Testis (tissue), 2 donors: ENCODE measurements at regions not wholly inside any gene's neighbourhood (a gene's known extent, or its start where the extent isn't known, plus 50 kb on each side); places are given as distances from the start of the nearest gene placed in this dataset.

Experiments
- DNase-seq: peaks from one replicate; pipeline ENCODE4 v3.0.0-alpha.2; 2019
- H3K27ac ChIP-seq, 2 donors: fragments of 200-600 bp; sonication (generic); one replicate each; pipeline ENCODE4 v1.5.1; 2019
- H3K27me3 ChIP-seq: fragments of 200-600 bp; sonication (generic); one replicate; pipeline ENCODE4 v1.5.1; 2019
- H3K36me3 ChIP-seq: fragments of 200-600 bp; sonication (generic); one replicate; pipeline ENCODE4 v1.5.1; 2017; ENCODE audit warnings: low read depth; ENCODE audit errors: missing control alignments
- H3K4me1 ChIP-seq: fragments of 200-600 bp; sonication (generic); one replicate; pipeline ENCODE4 v1.5.1; 2019
- H3K4me3 ChIP-seq, 2 donors: fragments of 200-600 bp; sonication (generic); one replicate each; pipeline ENCODE4 v1.5.1; 2017 to 2019
- H3K9me3 ChIP-seq: fragments of 200-600 bp; sonication (generic); one replicate; pipeline ENCODE4 v1.5.1; 2017
- CTCF ChIP-seq, 3 experiments: fragments of 450-650 bp in 2 of 3; fragments of 200-600 bp in 1 of 3; sonication (generic) in 1 of 3; IDR thresholded peaks; one replicate each; pipeline ENCODE4 v1.5.1; 2016 to 2019; ENCODE audit warnings: antibody characterized with exemption in 3 of 3, mild to moderate bottlenecking in 2 of 3, moderate library complexity in 1 of 3
- POLR2A ChIP-seq: fragments of 450-650 bp; IDR thresholded peaks from one replicate; pipeline ENCODE4 v1.6.1; 2017; ENCODE audit warnings: antibody characterized with exemption, mild to moderate bottlenecking, moderate library complexity
- WGBS, 2 donors: methylation state at CpG; one replicate each; pipeline ENCODE4 v1.1.5; 2018; 5-methylcytosine and 5-hydroxymethylcytosine counted together
- intact Hi-C: fragments of 100-400 bp; cut with DNase I; formaldehyde crosslinking; loops from one replicate; pipeline ENCODE4 v1.15.1; 2023; ENCODE audit warnings: low total_unique reads

GRCh38 chr12:115385141-115385540, 701.2 kb upstream of the TBX3 start:
- H3K4me1 ChIP-seq: no peaks in the 10 kb centered on the region
- TF ChIP-seq POLR2A (no peak), CTCF (IDR thresholded peaks at IDR 0.05) (no peak)
- 73 to 75% methylated on average over 4 of the region's 4 CpGs for WGBS, 2 donors
- no peak overlapping the region for H3K4me3 ChIP-seq
- H3K27ac ChIP-seq: no peak overlapping the region
- DNase-seq: no peak
- no peaks in the 10 kb centered on the region for H3K36me3 ChIP-seq
- intact Hi-C loops: no loop called here
- H3K9me3 ChIP-seq: no peaks in the 10 kb centered on the region
- H3K27me3 ChIP-seq: no peaks in the 10 kb centered on the region

- Histone ChIP-seq H3K9me3 (no peaks in the 10 kb centered on the region), H3K36me3 (no peaks in the 10 kb centered on the region), H3K4me3 (no peak overlapping the region), H3K27ac (no peak overlapping the region), H3K27me3 (no peaks in the 10 kb centered on the region), H3K4me1 (no peaks in the 10 kb centered on the region)
- TF ChIP-seq POLR2A (no peak), CTCF (IDR thresholded peaks at IDR 0.05) (no peak)
- intact Hi-C loops: no loop called here
- DNase-seq: no peak
- 82 to 90% methylated on average over 5 of the region's 5 CpGs for WGBS, 2 donors
Observed at GRCh38 chr12:115384391-115384790, 700.4 kb upstream of the TBX3 start.

- Histone ChIP-seq H3K27me3 (no peaks in the 10 kb centered on the region), H3K9me3 (no peaks in the 10 kb centered on the region), H3K36me3 (no peaks in the 10 kb centered on the region), H3K27ac (no peak overlapping the region), H3K4me3 (no peak overlapping the region), H3K4me1 (no peaks in the 10 kb centered on the region)
- TF ChIP-seq CTCF (IDR thresholded peaks at IDR 0.05) (no peak), POLR2A (no peak)
- 68 to 77% methylated on average over 7 of the region's 7 CpGs for WGBS, 2 donors
- DNase-seq: no peak
- intact Hi-C loops: no loop called here
Observed at GRCh38 chr12:115383668-115384067, 699.7 kb upstream of the TBX3 start.

GRCh38 chr12:115382681-115383080, 698.7 kb upstream of the TBX3 start:
- 89 to 92% methylated on average over 5 of the region's 5 CpGs for WGBS, 2 donors
- Histone ChIP-seq H3K4me1 (no peaks in the 10 kb centered on the region), H3K27ac (no peak overlapping the region), H3K4me3 (no peak overlapping the region), H3K27me3 (no peaks in the 10 kb centered on the region), H3K9me3 (no peaks in the 10 kb centered on the region), H3K36me3 (no peaks in the 10 kb centered on the region)
- intact Hi-C loops: no loop called here
- TF ChIP-seq POLR2A: no peak
- TF ChIP-seq CTCF (IDR thresholded peaks at IDR 0.05): no peak
- no peak for DNase-seq

GRCh38 chr12:115380546-115381120, 696.7 kb upstream of the TBX3 start:
- Histone ChIP-seq H3K4me1 (no peaks in the 10 kb centered on the region), H3K9me3 (no peaks in the 10 kb centered on the region), H3K36me3 (no peaks in the 10 kb centered on the region), H3K27ac (no peak overlapping the region), H3K4me3 (no peak overlapping the region), H3K27me3 (no peaks in the 10 kb centered on the region)
- TF ChIP-seq POLR2A: no peak
- TF ChIP-seq CTCF (IDR thresholded peaks at IDR 0.05): no peak
- intact Hi-C loops: no loop called here
- DNase-seq: no peak
- WGBS, 2 donors: 75 to 84% methylated on average over 9 of the region's 9 CpGs
